ENCODE measurements at regions not wholly inside any gene's neighbourhood (a gene's known extent, or its start where the extent isn't known, plus 50 kb on each side); places are given as distances from the start of the nearest gene placed in this dataset.

DNA sequence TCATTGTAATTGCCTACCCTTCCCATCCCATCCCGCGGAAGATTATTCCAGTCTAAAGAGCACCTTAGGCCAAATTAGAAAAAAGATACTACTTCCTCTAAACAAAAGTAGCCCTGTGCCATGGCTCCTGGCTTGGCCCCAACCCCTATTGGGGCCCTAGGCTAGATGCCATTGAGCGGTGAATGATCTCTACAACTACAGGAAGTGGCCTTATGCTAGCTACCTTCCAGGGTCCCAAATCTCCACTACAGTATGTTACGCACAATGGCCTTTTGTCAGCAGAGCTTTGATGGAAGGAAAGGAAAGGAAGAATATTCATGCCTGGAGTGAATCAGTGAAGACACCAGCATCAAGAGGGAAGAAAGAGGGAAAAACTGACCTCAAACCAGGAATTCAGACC, 73.3 kb upstream of the OSMR start:
- TF ChIP-seq POLR2A (IDR thresholded peaks at IDR 0.05) (no peak), CTCF (IDR thresholded peaks at IDR 0.05) (no peak)
- 79 to 89% methylated on average over 4 of the region's 4 CpGs for WGBS, 2 donors
- intact Hi-C loops (cut with DNase I; ENCODE audit: low total_unique reads), result no loop called here
- no peak overlapping the region for H3K4me3 ChIP-seq (ENCODE audit: low read depth, poor library complexity, severe bottlenecking)
- no peak for DNase-seq (ENCODE audit: low spot score in 2 of 2)

DNA sequence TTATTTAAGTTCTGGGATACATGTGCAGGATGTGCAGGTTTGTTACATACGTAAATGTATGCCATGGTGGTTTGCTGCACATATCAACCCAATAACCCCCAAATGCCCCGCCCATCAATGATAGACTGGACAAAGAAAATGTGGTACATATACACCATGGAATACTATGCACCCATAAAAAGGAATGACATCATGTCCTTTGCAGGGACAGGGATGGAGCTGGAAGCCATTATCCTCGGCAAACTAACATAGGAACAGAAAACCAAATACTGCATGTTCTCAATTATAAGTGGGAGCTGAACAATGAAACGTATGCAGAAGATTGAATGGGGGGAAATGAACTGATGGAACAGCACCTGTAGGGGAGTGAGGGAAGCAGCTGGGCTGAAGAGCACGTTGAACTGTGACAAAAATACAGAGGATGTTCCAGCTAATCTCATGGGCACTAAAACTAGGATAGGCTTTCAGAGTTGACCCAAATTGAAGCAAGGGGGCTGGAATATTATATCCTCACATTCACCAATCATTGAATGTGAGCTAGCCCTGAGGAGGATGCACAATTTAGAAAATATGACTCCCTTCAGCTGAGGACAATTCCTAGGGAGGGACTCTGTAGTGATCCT, 70.5 kb upstream of the OSMR start:
- intact Hi-C loops (cut with DNase I; ENCODE audit: low total_unique reads), result no loop called here
- H3K4me3 ChIP-seq (ENCODE audit: low read depth, poor library complexity, severe bottlenecking), result no peak overlapping the region
- WGBS, 2 donors, result 82 to 85% methylated on average over 5 of the region's 5 CpGs
- DNase-seq (ENCODE audit: low spot score in 2 of 2), result no peak
- TF ChIP-seq CTCF (IDR thresholded peaks at IDR 0.05) (no peak), POLR2A (IDR thresholded peaks at IDR 0.05) (no peak)

- TF ChIP-seq CTCF (IDR thresholded peaks at IDR 0.05) (no peak), POLR2A (IDR thresholded peaks at IDR 0.05) (no peak)
- no peak for DNase-seq (ENCODE audit: low spot score in 2 of 2)
- intact Hi-C loops (cut with DNase I; ENCODE audit: low total_unique reads), result no loop called here
- H3K4me3 ChIP-seq (ENCODE audit: low read depth, poor library complexity, severe bottlenecking), result no peak overlapping the region
- 59 to 60% methylated on average over 6 of the region's 6 CpGs for WGBS, 2 donors
Observed at GRCh38 chr5:38776149-38776896, 69.5 kb upstream of the OSMR start.

DNA sequence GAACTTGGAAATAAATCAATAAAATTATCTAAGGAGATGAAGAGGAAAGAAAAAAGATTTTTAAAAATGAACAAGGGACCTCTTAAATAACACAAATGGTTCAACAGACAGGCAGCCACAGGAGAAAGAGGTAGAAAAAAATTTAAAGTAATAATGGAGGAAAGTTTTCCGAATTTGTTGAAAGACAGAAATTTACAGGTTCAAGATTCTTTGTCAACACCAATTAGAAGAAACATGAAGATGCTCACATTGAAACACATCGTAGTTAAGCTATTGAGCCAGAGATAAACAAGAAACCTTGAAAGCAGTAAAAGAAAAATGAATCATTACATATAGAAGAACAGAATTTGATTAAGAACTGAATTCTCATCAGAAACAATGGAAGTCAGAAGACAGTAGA, 68.7 kb upstream of the OSMR start:
- 48 to 77% methylated on average over 2 of the region's 2 CpGs for WGBS, 2 donors
- no peak for TF ChIP-seq POLR2A (IDR thresholded peaks at IDR 0.05)
- TF ChIP-seq CTCF (IDR thresholded peaks at IDR 0.05), result no peak
- DNase-seq (ENCODE audit: low spot score in 2 of 2), result no peak
- intact Hi-C loops (cut with DNase I; ENCODE audit: low total_unique reads), result no loop called here
- H3K4me3 ChIP-seq (ENCODE audit: low read depth, poor library complexity, severe bottlenecking), result no peak overlapping the region

- intact Hi-C loops (cut with DNase I; ENCODE audit: low total_unique reads), result no loop called here
- TF ChIP-seq CTCF (IDR thresholded peaks at IDR 0.05) (no peak), POLR2A (IDR thresholded peaks at IDR 0.05) (no peak)
- no peak overlapping the region for H3K4me3 ChIP-seq (ENCODE audit: low read depth, poor library complexity, severe bottlenecking)
- DNase-seq (ENCODE audit: low spot score in 2 of 2), result no peak
Observed at GRCh38 chr5:38780316-38780715, 65.5 kb upstream of the OSMR start.

Data from lower leg skin (tissue), 4 donors.